ENCODE measurements at regions not wholly inside any gene's neighbourhood (a gene's known extent, or its start where the extent isn't known, plus 50 kb on each side); places are given as distances from the start of the nearest gene placed in this dataset.

- no peak for DNase-seq (ENCODE audit: low read depth)
- TF ChIP-seq, protein P1, sequence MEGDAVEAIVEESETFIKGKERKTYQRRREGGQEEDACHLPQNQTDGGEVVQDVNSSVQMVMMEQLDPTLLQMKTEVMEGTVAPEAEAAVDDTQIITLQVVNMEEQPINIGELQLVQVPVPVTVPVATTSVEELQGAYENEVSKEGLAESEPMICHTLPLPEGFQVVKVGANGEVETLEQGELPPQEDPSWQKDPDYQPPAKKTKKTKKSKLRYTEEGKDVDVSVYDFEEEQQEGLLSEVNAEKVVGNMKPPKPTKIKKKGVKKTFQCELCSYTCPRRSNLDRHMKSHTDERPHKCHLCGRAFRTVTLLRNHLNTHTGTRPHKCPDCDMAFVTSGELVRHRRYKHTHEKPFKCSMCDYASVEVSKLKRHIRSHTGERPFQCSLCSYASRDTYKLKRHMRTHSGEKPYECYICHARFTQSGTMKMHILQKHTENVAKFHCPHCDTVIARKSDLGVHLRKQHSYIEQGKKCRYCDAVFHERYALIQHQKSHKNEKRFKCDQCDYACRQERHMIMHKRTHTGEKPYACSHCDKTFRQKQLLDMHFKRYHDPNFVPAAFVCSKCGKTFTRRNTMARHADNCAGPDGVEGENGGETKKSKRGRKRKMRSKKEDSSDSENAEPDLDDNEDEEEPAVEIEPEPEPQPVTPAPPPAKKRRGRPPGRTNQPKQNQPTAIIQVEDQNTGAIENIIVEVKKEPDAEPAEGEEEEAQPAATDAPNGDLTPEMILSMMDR (IDR thresholded peaks at IDR 0.05; ENCODE audit: insufficient read depth, low read depth, low read length, missing control alignments) = no peak
- no peak overlapping the region for H3K4me3 ChIP-seq (ENCODE audit: low read depth, low read length)
These were observed 133.7 kb downstream of the CBLN2 start for GRCh38 chr18:72410399-72410798.

DNA sequence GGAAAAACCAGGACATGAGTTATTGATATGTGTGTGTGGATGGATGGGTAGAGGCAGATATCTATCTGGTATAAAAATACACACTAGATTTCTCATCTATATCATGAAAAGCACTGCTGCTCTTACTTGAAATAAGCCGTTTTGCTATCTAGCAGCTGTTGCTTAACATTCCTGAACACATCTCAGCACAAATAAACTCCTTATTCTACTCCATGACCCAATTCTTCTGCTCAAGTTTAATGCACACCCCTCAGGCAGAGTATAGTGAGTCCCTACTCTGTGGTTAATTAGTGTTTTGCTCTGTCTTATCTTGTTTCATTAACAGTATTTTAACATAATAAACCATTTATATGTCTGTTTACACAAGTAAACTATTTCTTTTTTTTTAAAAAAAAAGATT, 134.2 kb downstream of the CBLN2 start:
- no peak for DNase-seq (ENCODE audit: low read depth)
- no peak overlapping the region for H3K4me3 ChIP-seq (ENCODE audit: low read depth, low read length)
- TF ChIP-seq, protein P1 (IDR thresholded peaks at IDR 0.05; ENCODE audit: insufficient read depth, low read depth, low read length, missing control alignments) = no peak

GRCh38 chr18:72407048-72407447, 137.1 kb downstream of the CBLN2 start:
- no peak for DNase-seq (ENCODE audit: low read depth)
- no peak overlapping the region for H3K4me3 ChIP-seq (ENCODE audit: low read depth, low read length)
- TF ChIP-seq, protein P1 (IDR thresholded peaks at IDR 0.05; ENCODE audit: insufficient read depth, low read depth, low read length, missing control alignments) = no peak

DNA sequence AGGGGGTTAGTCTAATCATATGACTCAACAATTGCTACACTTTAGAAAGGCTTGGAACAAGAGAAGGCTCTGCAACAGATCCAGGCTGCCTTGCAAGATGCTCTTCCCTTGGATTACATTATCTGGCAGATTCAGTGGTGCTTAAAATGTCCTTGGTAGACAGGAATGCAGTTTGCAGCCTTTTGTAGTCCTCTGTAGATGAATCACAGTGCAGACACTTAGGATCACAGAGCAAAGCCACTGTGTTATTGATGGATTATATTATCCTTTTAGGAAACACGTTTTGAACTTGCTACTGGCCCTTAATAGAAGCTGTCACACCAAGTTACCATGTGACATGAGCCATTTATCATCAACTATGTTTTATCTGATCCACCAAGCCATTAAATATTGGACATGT, 152.2 kb downstream of the CBLN2 start:
- TF ChIP-seq, protein P1 (IDR thresholded peaks at IDR 0.05; ENCODE audit: insufficient read depth, low read depth, low read length, missing control alignments) = no peak
- no peak overlapping the region for H3K4me3 ChIP-seq (ENCODE audit: low read depth, low read length)
- DNase-seq (ENCODE audit: low read depth) = no peak

DNA sequence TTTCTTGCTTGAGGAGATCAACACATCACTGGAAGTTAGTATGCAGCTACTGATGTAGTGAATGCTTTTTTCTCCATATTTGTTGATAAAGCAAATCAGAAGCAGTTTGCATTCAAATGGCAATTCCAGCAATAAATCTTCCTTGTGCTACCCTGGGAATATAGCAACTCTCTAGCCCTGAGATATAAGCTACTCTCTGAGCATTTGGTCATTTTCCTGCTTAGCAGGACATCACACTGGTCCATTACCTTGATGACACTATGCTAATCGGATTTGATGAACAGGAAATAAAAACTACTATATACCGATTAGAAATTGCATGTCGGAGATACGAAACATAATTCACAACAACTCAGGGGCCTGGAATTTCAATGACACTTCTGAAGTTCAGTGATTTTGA, 152.7 kb downstream of the CBLN2 start:
- DNase-seq (ENCODE audit: low read depth) = no peak
- no peak overlapping the region for H3K4me3 ChIP-seq (ENCODE audit: low read depth, low read length)
- TF ChIP-seq, protein P1 (IDR thresholded peaks at IDR 0.05; ENCODE audit: insufficient read depth, low read depth, low read length, missing control alignments) = no peak

DNA sequence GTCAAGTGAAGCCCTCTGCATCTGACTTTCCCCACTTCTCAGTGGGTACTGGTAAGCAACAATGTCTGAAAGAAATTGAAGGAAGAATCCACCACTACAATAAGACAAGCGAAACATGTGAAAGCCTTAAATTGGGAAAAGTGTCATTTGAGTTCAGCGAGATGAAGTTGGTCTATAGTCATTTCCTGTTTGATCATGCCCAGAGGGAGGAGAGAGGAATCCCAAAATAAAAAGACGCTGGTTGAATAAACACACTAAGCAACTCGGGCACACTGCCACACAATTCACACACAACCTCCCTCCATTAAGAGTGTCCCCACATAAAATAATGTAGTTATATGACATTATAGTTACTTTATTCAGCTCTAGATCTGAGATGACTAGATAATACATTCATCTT, 166.1 kb downstream of the CBLN2 start:
- no peak for DNase-seq (ENCODE audit: low read depth)
- H3K4me3 ChIP-seq (ENCODE audit: low read depth, low read length) = no peak overlapping the region
- TF ChIP-seq, protein P1 (IDR thresholded peaks at IDR 0.05; ENCODE audit: insufficient read depth, low read depth, low read length, missing control alignments) = no peak

DNA sequence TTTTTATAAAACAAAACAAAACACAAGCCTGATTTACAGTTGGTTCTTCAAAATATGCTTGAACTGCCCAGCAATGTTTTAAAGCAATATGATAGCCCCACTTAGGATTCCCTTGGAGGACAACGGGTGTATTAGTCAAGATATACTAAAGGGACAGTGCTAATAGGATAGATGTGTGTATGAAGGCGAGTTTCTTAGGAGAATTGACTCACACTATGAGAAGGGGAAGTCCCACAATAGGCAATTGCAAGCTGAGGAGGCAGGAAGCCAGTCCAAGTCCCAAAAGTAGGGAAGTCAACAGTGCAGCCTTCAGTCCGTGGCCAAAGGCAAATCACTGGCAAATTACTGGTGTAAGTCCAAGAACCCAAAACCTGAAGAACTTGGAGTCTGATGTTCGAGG, 167.9 kb downstream of the CBLN2 start:
- no peak for DNase-seq (ENCODE audit: low read depth)
- H3K4me3 ChIP-seq (ENCODE audit: low read depth, low read length) = no peak overlapping the region
- TF ChIP-seq, protein P1 (IDR thresholded peaks at IDR 0.05; ENCODE audit: insufficient read depth, low read depth, low read length, missing control alignments) = no peak

Measured in GM12865 (cell line).